Activated T-cell treated with anti-CD3 and anti-CD28 coated beads, Interleukin-2, amount 50 U/mL, for 24 hours (primary cell): ENCODE measurements at regions not wholly inside any gene's neighbourhood (a gene's known extent, or its start where the extent isn't known, plus 50 kb on each side); places are given as distances from the start of the nearest gene placed in this dataset.

Experiments used
- DNase-seq: peaks from one replicate; pipeline ENCODE4 v3.0.0-alpha.2; 2020
- H3K27ac Mint-ChIP-seq: 2 replicates; pipeline ENCODE4 v1.8.0; 2020; ENCODE audit warnings: mild to moderate bottlenecking, mixed read lengths
- H3K27me3 Mint-ChIP-seq: 2 replicates; pipeline ENCODE4 v1.8.0; 2020; ENCODE audit warnings: mixed read lengths
- H3K36me3 Mint-ChIP-seq: 2 replicates; pipeline ENCODE4 v1.8.0; 2020; ENCODE audit warnings: low read depth, mixed read lengths
- H3K4me1 Mint-ChIP-seq: 2 replicates; pipeline ENCODE4 v1.8.0; 2020; ENCODE audit warnings: low read depth, mixed read lengths
- H3K4me3 Mint-ChIP-seq: 2 replicates; pipeline ENCODE4 v1.8.0; 2020; ENCODE audit warnings: mild to moderate bottlenecking, moderate library complexity, mixed read lengths
- H3K9me3 Mint-ChIP-seq: 2 replicates; pipeline ENCODE4 v1.8.0; 2020; ENCODE audit warnings: mixed read lengths

DNA sequence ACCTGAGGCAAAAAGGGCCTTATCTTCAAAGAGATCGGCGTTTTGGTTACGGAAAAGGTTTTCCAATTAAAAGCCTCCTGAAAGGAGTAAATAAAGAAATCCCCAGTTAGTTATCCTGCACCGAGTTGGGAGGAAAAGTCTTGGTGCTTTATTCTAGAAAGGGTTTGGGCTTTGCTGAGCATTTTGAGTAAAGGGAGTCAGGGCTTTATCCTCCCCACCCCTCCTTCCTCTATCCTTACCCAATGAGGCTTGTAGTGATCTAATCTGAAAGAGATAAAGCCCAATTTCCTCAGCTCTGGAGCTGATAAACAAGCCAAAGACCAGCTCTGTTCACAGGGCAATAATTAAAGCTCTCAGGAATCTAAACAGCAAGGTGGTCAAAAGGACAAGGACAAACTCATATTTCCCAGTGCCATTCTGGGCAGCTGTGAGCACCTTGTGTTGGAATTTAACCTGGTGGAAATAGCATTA lies 188.9 kb upstream of the TSC22D1 start:
- peaks cover 3% of the 10 kb centered on the region for H3K27me3 Mint-ChIP-seq
- H3K36me3 Mint-ChIP-seq: no peaks in the 10 kb centered on the region
- peaks cover 24% of the 10 kb centered on the region for H3K4me1 Mint-ChIP-seq
- H3K27ac Mint-ChIP-seq: no peak overlapping the region
- H3K9me3 Mint-ChIP-seq: no peaks in the 10 kb centered on the region
- no peak overlapping the region for H3K4me3 Mint-ChIP-seq
- no peak for DNase-seq

- H3K27me3 Mint-ChIP-seq: peaks cover 3% of the 10 kb centered on the region
- no peak overlapping the region for H3K27ac Mint-ChIP-seq
- no peaks in the 10 kb centered on the region for H3K9me3 Mint-ChIP-seq
- peaks cover 22% of the 10 kb centered on the region for H3K4me1 Mint-ChIP-seq
- no peak overlapping the region for H3K4me3 Mint-ChIP-seq
- DNase-seq: no peak
- no peaks in the 10 kb centered on the region for H3K36me3 Mint-ChIP-seq
These were observed 188.2 kb upstream of the TSC22D1 start for GRCh38 chr13:44764302-44764692.

GRCh38 chr13:44763615-44764301 lies 187.6 kb upstream of the TSC22D1 start:
- Mint-ChIP-seq H3K4me1 (peaks cover 22% of the 10 kb centered on the region), H3K9me3 (no peaks in the 10 kb centered on the region), H3K4me3 (no peak overlapping the region), H3K27ac (no peak overlapping the region), H3K27me3 (peaks cover 3% of the 10 kb centered on the region), H3K36me3 (no peaks in the 10 kb centered on the region)
- DNase-seq: no peak

DNA sequence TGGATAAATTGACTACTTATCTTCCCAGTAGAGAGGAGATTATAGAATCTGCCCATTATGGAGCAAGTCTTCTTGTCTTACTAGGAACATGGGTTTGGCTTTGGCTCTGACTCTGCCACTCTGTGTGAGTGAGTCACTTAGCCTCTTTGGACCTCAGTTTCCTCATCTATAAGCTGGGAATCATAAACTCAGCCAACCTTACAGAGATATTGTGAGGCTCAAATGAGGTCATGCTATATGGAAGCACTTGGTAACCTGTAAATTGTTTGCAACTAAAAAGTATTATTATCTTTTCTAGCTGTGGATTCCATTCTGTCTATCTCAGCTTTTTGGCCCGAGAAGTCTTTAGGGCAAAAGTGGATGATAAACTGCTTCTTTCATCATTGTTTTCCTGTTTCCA lies 186.8 kb upstream of the TSC22D1 start:
- H3K4me3 Mint-ChIP-seq: no peak overlapping the region
- no peak overlapping the region for H3K27ac Mint-ChIP-seq
- H3K36me3 Mint-ChIP-seq: no peaks in the 10 kb centered on the region
- no peaks in the 10 kb centered on the region for H3K9me3 Mint-ChIP-seq
- DNase-seq: no peak
- peaks cover 3% of the 10 kb centered on the region for H3K27me3 Mint-ChIP-seq
- peaks cover 20% of the 10 kb centered on the region for H3K4me1 Mint-ChIP-seq

DNA sequence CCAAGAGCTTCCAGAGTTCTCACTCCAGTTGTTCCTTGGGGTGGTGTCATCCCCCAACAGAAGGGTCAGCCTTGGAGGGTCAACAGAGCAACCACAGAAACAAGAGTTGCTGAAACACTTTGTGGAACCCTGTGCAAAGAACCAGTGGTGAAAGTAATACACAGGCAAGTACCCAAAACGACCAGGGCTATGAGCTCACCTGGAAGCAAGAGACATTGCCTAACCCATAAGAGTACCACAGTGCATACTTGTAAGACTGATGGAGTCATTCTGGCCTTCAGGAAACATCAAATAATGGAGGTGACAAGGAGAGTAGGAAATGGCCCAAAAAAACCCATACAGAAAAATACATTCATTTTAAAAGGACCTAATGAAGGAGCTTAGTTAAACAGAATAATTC lies 184.3 kb upstream of the TSC22D1 start:
- no peak for DNase-seq
- Mint-ChIP-seq H3K27me3 (peaks cover 3% of the 10 kb centered on the region), H3K36me3 (no peaks in the 10 kb centered on the region), H3K4me3 (no peak overlapping the region), H3K4me1 (peaks cover 25% of the 10 kb centered on the region), H3K27ac (no peak overlapping the region), H3K9me3 (no peaks in the 10 kb centered on the region)

DNA sequence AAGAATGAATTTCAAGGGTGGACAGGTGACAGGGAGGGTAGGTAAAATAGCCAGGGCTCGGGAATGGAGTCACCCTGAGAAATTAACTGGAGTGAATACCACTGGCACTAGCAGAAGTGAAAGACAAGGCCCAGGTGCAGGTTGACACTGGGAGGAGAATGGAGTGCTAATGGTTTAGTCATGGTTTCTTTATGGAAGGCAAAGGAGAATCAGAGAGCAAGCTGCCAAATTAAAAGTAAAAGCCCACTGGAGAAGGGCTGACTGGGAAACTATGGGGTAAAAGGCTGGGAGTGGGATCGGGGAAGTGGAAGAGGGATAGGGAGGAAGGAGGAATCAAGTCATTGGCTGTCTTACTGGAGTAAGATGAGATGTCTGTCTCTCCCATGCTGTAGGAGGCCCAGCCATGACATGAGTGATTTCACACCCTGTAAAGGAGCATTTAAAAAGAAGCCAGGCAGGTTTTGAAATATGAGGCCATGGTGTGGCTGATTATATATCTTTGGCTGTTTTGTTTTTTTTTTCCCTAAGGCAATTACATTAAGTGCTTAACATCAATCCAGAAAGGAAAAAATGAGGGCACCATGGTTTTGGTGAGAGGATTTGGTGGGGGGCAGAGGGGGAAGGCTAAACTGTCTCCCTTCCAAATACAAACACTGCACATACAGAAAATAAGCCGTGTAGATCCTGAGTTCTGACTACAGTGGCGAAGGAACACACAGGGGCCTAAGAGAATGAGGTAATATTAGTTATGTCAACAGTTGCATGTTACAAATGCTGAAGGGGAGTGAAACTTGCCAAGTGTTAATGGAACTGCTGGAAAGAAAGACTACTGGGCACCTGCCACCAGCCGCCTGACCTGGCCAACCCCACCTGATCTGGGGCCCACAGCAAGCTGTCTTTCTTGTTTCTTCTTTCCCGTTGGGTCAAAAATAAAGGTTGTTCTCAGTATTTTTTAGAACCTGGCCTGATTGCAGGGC lies 183.5 kb upstream of the TSC22D1 start:
- Mint-ChIP-seq H3K9me3 (no peaks in the 10 kb centered on the region), H3K4me3 (no peak overlapping the region), H3K27ac (peak overlapping the region; percentile 71), H3K36me3 (no peaks in the 10 kb centered on the region), H3K27me3 (peaks cover 3% of the 10 kb centered on the region), H3K4me1 (peaks cover 25% of the 10 kb centered on the region)
- no peak for DNase-seq

DNA sequence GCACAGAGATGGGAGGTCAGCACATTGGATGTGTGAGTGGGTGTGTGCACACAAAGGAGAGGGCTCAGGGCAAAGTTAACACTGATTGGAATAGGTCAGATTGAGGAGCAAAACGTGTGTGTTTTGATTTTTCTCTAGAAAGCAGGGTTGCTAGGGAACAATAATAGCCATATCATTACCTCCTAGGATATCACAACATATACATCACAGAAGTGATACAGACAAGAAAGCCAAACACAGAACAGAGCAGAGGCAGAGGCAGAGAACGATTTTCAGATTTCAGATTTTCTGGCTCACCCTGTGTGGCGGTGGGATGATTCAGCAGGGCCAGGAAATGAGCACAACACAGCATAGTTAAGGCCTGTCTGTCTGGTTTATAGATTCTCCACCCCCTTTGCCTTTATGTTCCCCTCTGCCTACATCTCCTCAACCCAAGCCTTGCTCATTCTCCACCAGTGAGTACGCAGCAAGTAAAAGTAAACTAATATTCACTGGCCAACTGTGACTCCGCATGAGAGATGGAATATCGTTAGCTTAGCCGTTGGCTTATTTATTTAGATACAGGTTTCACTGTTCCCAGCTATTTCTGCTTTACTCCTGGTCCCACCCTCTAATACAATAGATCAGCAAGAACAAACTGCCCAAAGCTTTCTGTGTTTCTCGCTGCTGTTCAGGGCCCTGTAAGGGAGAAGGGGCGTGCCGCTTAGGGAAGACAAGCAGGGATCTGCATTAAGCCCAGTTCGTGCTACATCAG lies 182.7 kb upstream of the TSC22D1 start:
- Mint-ChIP-seq H3K4me1 (peaks cover 25% of the 10 kb centered on the region), H3K4me3 (no peak overlapping the region), H3K36me3 (no peaks in the 10 kb centered on the region), H3K27ac (peak overlapping the region; percentile 71), H3K9me3 (no peaks in the 10 kb centered on the region), H3K27me3 (no peaks in the 10 kb centered on the region)
- peak; percentile 38 for DNase-seq

GRCh38 chr13:44757671-44758070 lies 181.5 kb upstream of the TSC22D1 start:
- Mint-ChIP-seq H3K4me1 (peaks cover 25% of the 10 kb centered on the region), H3K4me3 (no peak overlapping the region), H3K27me3 (no peaks in the 10 kb centered on the region), H3K9me3 (no peaks in the 10 kb centered on the region), H3K27ac (no peak overlapping the region), H3K36me3 (no peaks in the 10 kb centered on the region)
- DNase-seq: no peak

DNA sequence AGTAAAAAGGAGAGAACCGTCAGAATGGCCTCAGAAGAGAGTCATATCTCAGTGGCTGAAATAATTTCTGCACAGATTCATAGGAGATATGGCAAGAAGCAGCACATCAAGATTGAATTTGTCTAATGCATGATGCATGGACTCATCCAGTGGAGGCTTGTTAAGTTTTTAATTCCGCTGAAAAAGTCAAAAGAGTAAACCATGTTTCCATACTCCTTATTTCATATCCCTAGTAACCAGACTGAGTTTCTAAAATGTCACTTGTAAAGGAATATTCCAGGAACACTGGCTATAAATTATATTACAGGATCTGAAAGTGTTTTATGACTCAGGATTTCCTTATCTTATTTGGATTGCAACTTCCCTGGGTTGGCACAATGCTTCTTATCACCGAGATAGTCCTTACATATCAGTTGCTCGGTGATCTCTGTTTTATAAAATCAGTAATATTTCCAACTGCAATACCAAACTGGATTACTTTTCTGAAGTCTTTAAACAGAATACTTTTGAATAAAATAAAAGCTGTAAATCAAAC lies 180.2 kb upstream of the TSC22D1 start:
- Mint-ChIP-seq H3K27me3 (no peaks in the 10 kb centered on the region), H3K4me1 (peaks cover 25% of the 10 kb centered on the region), H3K36me3 (no peaks in the 10 kb centered on the region)

GRCh38 chr13:44755872-44756271 lies 179.7 kb upstream of the TSC22D1 start:
- Mint-ChIP-seq H3K4me1 (peaks cover 25% of the 10 kb centered on the region), H3K27me3 (no peaks in the 10 kb centered on the region), H3K4me3 (no peak overlapping the region), H3K36me3 (no peaks in the 10 kb centered on the region), H3K9me3 (no peaks in the 10 kb centered on the region), H3K27ac (no peak overlapping the region)
- no peak for DNase-seq

More for the DNA sequence above, 180.2 kb upstream of the TSC22D1 start:
- DNase-seq: no peak
- Mint-ChIP-seq H3K9me3 (no peaks in the 10 kb centered on the region), H3K27ac (no peak overlapping the region), H3K4me3 (no peak overlapping the region)

- Mint-ChIP-seq H3K4me1 (peaks cover 7% of the 10 kb centered on the region), H3K27me3 (no peaks in the 10 kb centered on the region), H3K9me3 (no peaks in the 10 kb centered on the region), H3K4me3 (no peak overlapping the region), H3K36me3 (no peaks in the 10 kb centered on the region), H3K27ac (no peak overlapping the region)
- DNase-seq: no peak
These were observed 176.0 kb upstream of the TSC22D1 start for GRCh38 chr13:44752164-44752563.

GRCh38 chr13:44750630-44751029 lies 174.5 kb upstream of the TSC22D1 start:
- Mint-ChIP-seq H3K27me3 (no peaks in the 10 kb centered on the region), H3K36me3 (no peaks in the 10 kb centered on the region), H3K27ac (no peak overlapping the region), H3K4me3 (no peak overlapping the region), H3K4me1 (peaks cover under 1% of the 10 kb centered on the region), H3K9me3 (no peaks in the 10 kb centered on the region)
- DNase-seq: no peak

GRCh38 chr13:44749906-44750305 lies 173.8 kb upstream of the TSC22D1 start:
- H3K9me3 Mint-ChIP-seq: no peaks in the 10 kb centered on the region
- no peaks in the 10 kb centered on the region for H3K36me3 Mint-ChIP-seq
- DNase-seq: no peak
- H3K27ac Mint-ChIP-seq: no peak overlapping the region
- H3K4me1 Mint-ChIP-seq: no peaks in the 10 kb centered on the region
- H3K4me3 Mint-ChIP-seq: no peak overlapping the region
- peaks cover 6% of the 10 kb centered on the region for H3K27me3 Mint-ChIP-seq

DNA sequence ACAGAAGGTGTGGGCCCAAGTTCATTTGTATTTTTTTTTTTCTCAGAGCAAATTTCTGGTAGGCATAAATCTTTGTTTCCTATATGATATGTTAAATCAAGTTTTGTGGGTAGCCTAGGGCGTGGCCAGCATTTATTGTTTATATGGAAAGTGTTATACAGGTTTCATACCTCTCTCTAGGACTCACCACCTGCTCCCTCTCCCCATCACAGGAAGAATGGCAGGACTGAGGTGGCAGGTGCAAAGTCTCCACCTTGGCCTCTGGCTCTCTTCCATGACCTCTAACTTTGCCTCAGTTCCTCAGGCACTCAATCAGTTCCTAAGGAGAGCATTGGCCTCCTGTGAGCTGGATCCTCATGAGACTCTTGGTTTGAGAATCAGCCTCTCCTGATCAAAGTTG lies 172.3 kb upstream of the TSC22D1 start:
- no peaks in the 10 kb centered on the region for H3K4me1 Mint-ChIP-seq
- no peak overlapping the region for H3K27ac Mint-ChIP-seq

More for the DNA sequence above, 172.3 kb upstream of the TSC22D1 start:
- Mint-ChIP-seq H3K36me3 (no peaks in the 10 kb centered on the region), H3K9me3 (peaks cover 5% of the 10 kb centered on the region), H3K4me3 (no peak overlapping the region), H3K27me3 (peaks cover 10% of the 10 kb centered on the region)
- DNase-seq: no peak
